Mucosa of descending colon (tissue), 3 donors: ENCODE measurements at regions not wholly inside any gene's neighbourhood (a gene's known extent, or its start where the extent isn't known, plus 50 kb on each side); places are given as distances from the start of the nearest gene placed in this dataset.

Experiments
- ATAC-seq: fragments of 200-7000 bp; cut with Tn5 transposase; one replicate; pipeline ENCODE4 v1.9.1; 2020; ENCODE audit warnings: mild to moderate bottlenecking, moderate library complexity
- DNase-seq, 3 donors: peaks; one replicate each; pipeline ENCODE4 v3.0.0-alpha.2; 2020
- H3K36me3 ChIP-seq: fragments of 200-600 bp; one replicate; pipeline ENCODE4 v1.8.0; 2021; ENCODE audit warnings: low read depth, mild to moderate bottlenecking
- H3K4me1 ChIP-seq: fragments of 200-600 bp; one replicate; pipeline ENCODE4 v1.8.0; 2021; ENCODE audit warnings: low read depth, mild to moderate bottlenecking
- H3K4me3 ChIP-seq: fragments of 200-600 bp; one replicate; pipeline ENCODE4 v1.8.0; 2021; ENCODE audit warnings: mild to moderate bottlenecking
- H3K9me3 ChIP-seq: fragments of 200-600 bp; one replicate; pipeline ENCODE4 v1.8.0; 2021; ENCODE audit warnings: mild to moderate bottlenecking
- intact Hi-C, 2 donors: fragments of 100-400 bp; cut with DNase I in 1 of 2; cut with micrococcal nuclease in 1 of 2; formaldehyde crosslinking; loops; one replicate each; pipeline versions ENCODE4 v1.11.0 to v1.11.1; 2022; cut with DNase I, micrococcal nuclease
- TF ChIP-seq, protein P1 (sequence below): fragments of 200-600 bp; IDR thresholded peaks from one replicate; pipeline ENCODE4 v1.8.0; 2022; ENCODE audit warnings: antibody characterized with exemption, mild to moderate bottlenecking
- donor health status: DM: no; HTN: no; CAD: no; lungs with moderate emphysema.
- donor health status: DM: no; HTN: no; CAD: no.
- donor health status: DM: no; HTN: yes; CAD: no.

DNA sequence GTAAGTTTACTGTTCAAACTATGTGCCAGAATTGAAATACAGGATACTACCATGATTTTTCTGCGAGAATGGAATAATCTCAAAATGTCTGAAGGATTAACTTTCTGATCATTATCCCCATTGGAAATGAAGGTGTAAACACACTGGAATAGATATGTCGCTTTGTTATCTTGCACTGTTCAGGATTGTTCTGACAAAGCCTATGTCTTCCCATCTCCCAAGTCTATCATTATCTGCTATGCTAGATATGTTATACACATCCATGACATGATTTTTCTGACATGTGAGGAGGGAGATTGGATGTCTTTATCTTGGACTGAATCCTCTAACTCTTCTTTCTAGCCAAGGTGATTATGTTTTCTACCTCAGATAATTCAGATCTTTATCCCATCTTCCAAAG, 1239.3 kb upstream of the ADGRL4 start:
- TF ChIP-seq, protein P1, sequence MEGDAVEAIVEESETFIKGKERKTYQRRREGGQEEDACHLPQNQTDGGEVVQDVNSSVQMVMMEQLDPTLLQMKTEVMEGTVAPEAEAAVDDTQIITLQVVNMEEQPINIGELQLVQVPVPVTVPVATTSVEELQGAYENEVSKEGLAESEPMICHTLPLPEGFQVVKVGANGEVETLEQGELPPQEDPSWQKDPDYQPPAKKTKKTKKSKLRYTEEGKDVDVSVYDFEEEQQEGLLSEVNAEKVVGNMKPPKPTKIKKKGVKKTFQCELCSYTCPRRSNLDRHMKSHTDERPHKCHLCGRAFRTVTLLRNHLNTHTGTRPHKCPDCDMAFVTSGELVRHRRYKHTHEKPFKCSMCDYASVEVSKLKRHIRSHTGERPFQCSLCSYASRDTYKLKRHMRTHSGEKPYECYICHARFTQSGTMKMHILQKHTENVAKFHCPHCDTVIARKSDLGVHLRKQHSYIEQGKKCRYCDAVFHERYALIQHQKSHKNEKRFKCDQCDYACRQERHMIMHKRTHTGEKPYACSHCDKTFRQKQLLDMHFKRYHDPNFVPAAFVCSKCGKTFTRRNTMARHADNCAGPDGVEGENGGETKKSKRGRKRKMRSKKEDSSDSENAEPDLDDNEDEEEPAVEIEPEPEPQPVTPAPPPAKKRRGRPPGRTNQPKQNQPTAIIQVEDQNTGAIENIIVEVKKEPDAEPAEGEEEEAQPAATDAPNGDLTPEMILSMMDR = no peak

DNA sequence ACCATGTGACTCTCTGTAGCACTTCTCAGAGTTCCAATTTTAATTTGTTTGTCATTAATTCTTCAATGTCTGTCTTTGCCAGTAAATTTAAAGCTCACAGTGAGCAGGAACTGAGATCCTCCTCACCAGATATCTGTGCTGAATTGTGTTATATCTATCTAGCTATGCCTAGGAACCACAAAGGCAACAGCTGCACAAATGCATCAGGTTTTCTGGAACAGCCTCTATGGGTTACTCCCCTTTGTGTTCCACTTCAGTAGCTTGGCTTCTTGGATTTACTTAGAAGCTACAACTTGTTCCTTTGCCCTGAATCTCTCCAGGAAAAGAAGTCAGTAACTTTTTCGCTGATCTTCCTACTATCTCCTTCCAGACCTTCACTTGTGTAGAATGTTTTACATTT, 1237.8 kb upstream of the ADGRL4 start:
- TF ChIP-seq, protein P1 = no peak
- Histone ChIP-seq H3K36me3 (no peaks in the 10 kb centered on the region), H3K4me3 (no peak overlapping the region), H3K9me3 (no peaks in the 10 kb centered on the region), H3K4me1 (no peaks in the 10 kb centered on the region)
- DNase-seq (no peak), ATAC-seq (no peak)
- intact Hi-C loops = no loop called here

More for the DNA sequence above, 1239.3 kb upstream of the ADGRL4 start:
- H3K4me3 ChIP-seq = no peak overlapping the region
- intact Hi-C loops = no loop called here
- no peaks in the 10 kb centered on the region for H3K36me3 ChIP-seq
- ATAC-seq (no peak), DNase-seq (no peak)
- H3K4me1 ChIP-seq = no peaks in the 10 kb centered on the region
- peaks cover 9% of the 10 kb centered on the region for H3K9me3 ChIP-seq

DNA sequence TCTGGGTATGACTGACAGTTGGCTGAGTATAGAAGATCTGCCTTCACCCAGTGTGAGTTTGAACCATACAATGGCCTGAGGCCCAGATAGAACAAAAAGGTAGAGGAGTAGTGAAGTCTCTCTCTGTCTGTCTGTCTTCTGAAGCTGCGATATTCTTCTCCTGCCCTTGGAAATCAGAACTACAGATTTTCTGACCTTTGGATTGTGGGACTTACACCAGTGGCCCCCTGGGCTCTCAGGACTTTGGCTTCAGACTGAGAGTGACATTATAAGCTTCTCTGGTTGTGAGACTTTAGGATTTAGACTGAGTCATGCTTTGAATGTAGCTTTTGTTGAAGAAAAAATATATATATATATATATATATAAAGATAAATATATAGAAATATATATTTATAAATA, 1235.0 kb upstream of the ADGRL4 start:
- no peak overlapping the region for H3K4me3 ChIP-seq
- intact Hi-C loops = no loop called here
- no peak for DNase-seq
- ATAC-seq = no peak
- TF ChIP-seq, protein P1 = no peak
- no peaks in the 10 kb centered on the region for H3K4me1 ChIP-seq
- no peaks in the 10 kb centered on the region for H3K36me3 ChIP-seq
- H3K9me3 ChIP-seq = no peaks in the 10 kb centered on the region

DNA sequence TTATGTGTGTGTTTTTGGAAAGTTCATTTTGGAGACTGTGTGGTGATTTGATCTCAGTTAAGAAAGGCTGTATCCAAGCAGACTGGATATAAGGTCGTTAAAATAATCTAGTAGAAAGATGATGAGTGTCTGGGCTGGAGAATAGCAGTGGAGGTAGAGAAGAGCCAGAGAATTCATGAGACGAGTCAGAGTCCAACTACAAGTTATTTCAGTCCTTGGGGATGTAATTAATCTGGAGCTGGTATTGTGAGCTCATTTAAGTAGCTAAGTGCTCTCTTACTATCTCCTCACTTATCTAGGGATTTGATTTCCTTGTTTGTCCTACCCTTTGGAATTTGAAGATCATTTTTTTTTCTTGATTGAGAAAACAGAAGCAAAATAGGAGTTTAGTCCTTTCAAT, 1219.0 kb upstream of the ADGRL4 start:
- TF ChIP-seq, protein P1 = no peak
- ATAC-seq (no peak), DNase-seq (no peak)
- intact Hi-C loops = no loop called here
- Histone ChIP-seq H3K9me3 (no peaks in the 10 kb centered on the region), H3K36me3 (no peaks in the 10 kb centered on the region), H3K4me3 (no peak overlapping the region), H3K4me1 (no peaks in the 10 kb centered on the region)

DNA sequence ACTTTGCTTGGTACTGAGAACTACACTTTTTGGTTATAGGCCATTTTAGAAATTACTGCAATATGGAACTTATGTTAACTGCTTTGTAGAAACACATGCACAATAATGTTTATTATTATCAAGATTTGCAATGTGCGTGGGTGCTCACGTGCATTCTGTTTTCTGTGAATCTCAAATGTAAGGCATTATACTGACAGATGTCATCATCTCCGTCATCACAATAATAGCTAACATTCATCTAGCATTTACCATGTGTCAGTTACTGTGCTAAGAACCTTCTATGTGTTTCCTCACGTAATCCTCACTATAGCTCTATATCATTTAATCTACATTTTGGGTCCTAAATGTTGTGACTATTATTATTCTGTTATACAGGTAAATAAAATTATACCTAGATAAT, 1214.8 kb upstream of the ADGRL4 start:
- Histone ChIP-seq H3K9me3 (no peaks in the 10 kb centered on the region), H3K36me3 (no peaks in the 10 kb centered on the region), H3K4me3 (no peak overlapping the region), H3K4me1 (no peaks in the 10 kb centered on the region)
- TF ChIP-seq, protein P1 = no peak
- ATAC-seq (no peak), DNase-seq (no peak)
- intact Hi-C loops = no loop called here

DNA sequence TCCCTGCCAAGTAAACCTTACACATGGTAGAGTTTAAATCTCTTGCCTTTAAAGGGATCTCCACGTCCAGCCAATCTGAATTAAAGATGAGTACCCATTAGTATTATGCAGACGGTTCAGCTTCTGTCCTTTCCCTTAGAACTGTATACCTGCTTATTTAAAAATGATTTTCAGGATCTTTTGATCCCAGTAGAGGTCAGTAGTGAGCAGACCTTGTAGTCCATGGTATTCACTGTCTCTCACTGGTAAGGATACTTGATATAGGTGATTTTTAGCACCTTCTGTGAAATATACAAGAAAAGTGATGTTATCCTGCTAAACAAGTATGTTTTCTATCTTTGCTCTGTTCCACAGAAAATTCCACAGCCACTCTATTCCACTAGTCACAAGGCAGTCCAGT, 1211.6 kb upstream of the ADGRL4 start:
- intact Hi-C loops = no loop called here
- Histone ChIP-seq H3K4me1 (no peaks in the 10 kb centered on the region), H3K4me3 (no peak overlapping the region), H3K36me3 (no peaks in the 10 kb centered on the region), H3K9me3 (no peaks in the 10 kb centered on the region)
- DNase-seq (no peak), ATAC-seq (peak; percentile 45)
- TF ChIP-seq, protein P1 = peak; percentile 7
